22Rv1 (cell line): ENCODE measurements at regions not wholly inside any gene's neighbourhood (a gene's known extent, or its start where the extent isn't known, plus 50 kb on each side); places are given as distances from the start of the nearest gene placed in this dataset.

Experiments
- H3K27ac ChIP-seq: fragments of 450-650 bp; 2 replicates; pipeline ENCODE4 v1.5.1; 2017
- CTCF ChIP-seq: fragments of 450-650 bp; IDR thresholded peaks from 2 replicates; pipeline ENCODE4 v1.5.1; 2017; ENCODE audit warnings: mild to moderate bottlenecking
- ZFX ChIP-seq: fragments of 450-650 bp; IDR thresholded peaks from 2 replicates; pipeline ENCODE4 v1.6.1; 2017; ENCODE audit warnings: antibody characterized with exemption, borderline replicate concordance

- no peak overlapping the region for H3K27ac ChIP-seq
- TF ChIP-seq ZFX: no peak
- TF ChIP-seq CTCF: no peak
Observed at GRCh38 chr4:132827522-132827921, 321.6 kb upstream of the PCDH10 start.

DNA sequence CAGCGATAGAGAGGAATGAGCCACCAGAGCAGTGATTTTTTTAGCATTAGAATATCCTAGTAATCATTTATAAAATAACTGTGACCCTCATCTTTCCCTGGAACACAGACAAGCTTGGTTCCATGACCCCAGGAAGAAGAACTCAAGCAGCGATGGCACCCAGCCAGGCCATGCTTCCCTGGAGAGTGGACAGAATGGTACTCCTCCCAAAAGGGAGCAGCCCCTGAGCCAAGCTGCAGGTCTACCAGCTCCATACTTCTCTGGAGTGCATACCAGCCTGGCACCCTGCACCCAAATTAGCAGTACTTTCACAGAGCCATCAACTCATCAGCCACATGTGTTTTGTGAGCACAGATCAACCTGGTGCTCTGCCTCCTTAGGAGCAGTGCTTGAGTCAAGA is 310.9 kb upstream of the PCDH10 start:
- no peak for TF ChIP-seq CTCF
- no peak overlapping the region for H3K27ac ChIP-seq

- TF ChIP-seq CTCF: no peak
- TF ChIP-seq ZFX: no peak
- H3K27ac ChIP-seq: no peak overlapping the region
Observed at GRCh38 chr4:132839070-132839469, 310.0 kb upstream of the PCDH10 start.

- no peak for TF ChIP-seq CTCF
- TF ChIP-seq ZFX: no peak
- H3K27ac ChIP-seq: no peak overlapping the region
Observed at GRCh38 chr4:132859929-132860328, 289.2 kb upstream of the PCDH10 start.

DNA sequence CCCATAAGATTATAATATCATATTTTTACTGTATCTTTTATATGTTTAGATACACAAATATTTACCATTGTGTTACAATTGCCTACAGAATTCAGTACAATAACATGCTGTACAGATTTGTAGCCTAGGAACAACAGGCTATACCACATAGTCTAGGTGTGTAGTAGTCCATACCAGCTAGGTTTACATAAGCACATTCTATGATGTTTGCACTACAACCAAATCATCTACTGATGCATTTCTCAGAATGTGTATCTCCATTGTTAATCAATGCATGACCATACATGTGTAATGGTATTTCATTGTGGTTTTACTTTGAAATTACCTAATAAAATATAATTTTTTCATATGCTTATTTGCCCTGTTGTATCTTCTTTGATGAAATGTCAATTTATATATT is 288.1 kb upstream of the PCDH10 start:
- TF ChIP-seq ZFX: no peak
- TF ChIP-seq CTCF: no peak
- H3K27ac ChIP-seq: no peak overlapping the region

- no peak overlapping the region for H3K27ac ChIP-seq
- TF ChIP-seq CTCF (no peak), ZFX (no peak)
Observed at GRCh38 chr4:132863619-132864018, 285.5 kb upstream of the PCDH10 start.

GRCh38 chr4:132865458-132865857 is 283.6 kb upstream of the PCDH10 start:
- H3K27ac ChIP-seq: no peak overlapping the region
- TF ChIP-seq ZFX: no peak
- TF ChIP-seq CTCF: no peak
